ENCODE measurements at regions not wholly inside any gene's neighbourhood (a gene's known extent, or its start where the extent isn't known, plus 50 kb on each side); places are given as distances from the start of the nearest gene placed in this dataset.

GRCh38 chr10:31635009-31635408, 293.6 kb downstream of the ARHGAP12 start (continued):
- TF ChIP-seq ZNF462 (CRISPR knock-in tag; IDR thresholded peaks at IDR 0.05): no peak
- no peak for TF ChIP-seq EZH2phosphoT487 (IDR thresholded peaks at IDR 0.05; ENCODE audit: unreplicated experiment)
- no peak for TF ChIP-seq POLR2AphosphoS5 (IDR thresholded peaks at IDR 0.05; ENCODE audit: low read depth)
- TF ChIP-seq ZNF331 (CRISPR knock-in tag; IDR thresholded peaks at IDR 0.05; ENCODE audit: low read depth): no peak
- no peak for TF ChIP-seq ZNF114 (CRISPR knock-in tag; IDR thresholded peaks at IDR 0.05)
- no peak for TF ChIP-seq CTCF (conservative IDR thresholded peaks at IDR 0.05; ENCODE audit: low read depth in 2 of 2)
- TF ChIP-seq EZH2 (IDR thresholded peaks at IDR 0.05; ENCODE audit: low read depth, unreplicated experiment): no peak
- TF ChIP-seq STAT1 (IDR thresholded peaks at IDR 0.05; ENCODE audit: unreplicated experiment): no peak

All from GM23338 (cell line).